GM12891 (cell line): ENCODE measurements at regions not wholly inside any gene's neighbourhood (a gene's known extent, or its start where the extent isn't known, plus 50 kb on each side); places are given as distances from the start of the nearest gene placed in this dataset.

Source experiments
- DNase-seq: peaks from one replicate; pipeline ENCODE4 v3.0.0; 2011; ENCODE audit warnings: low spot score; ENCODE audit not compliant: insufficient read length
- FAIRE-seq: peaks from 2 replicates; lab custom pipeline; 2011; peaks lifted over from hg19 to GRCh38; lab: Jason Lieb, UNC
- PAX5 ChIP-seq: IDR thresholded peaks from 2 replicates; pipeline ENCODE4 v1.6.1; 2011; ENCODE audit warnings: low read length, moderate library complexity, mild to moderate bottlenecking; ENCODE audit not compliant: insufficient read depth, severe bottlenecking
- POLR2A ChIP-seq: IDR thresholded peaks from 2 replicates; pipeline ENCODE4 v1.6.1; 2011; ENCODE audit warnings: low read depth, low read length, control low read depth
- POLR2AphosphoS5 ChIP-seq: IDR thresholded peaks from 2 replicates; pipeline ENCODE4 v1.6.1; 2011; ENCODE audit warnings: low read depth, low read length, control low read depth
- POU2F2 ChIP-seq: IDR thresholded peaks from 2 replicates; pipeline ENCODE4 v1.6.1; 2011; ENCODE audit warnings: low read depth, mild to moderate bottlenecking, control low read depth, low read length, moderate library complexity
- SPI1 ChIP-seq: IDR thresholded peaks from 2 replicates; pipeline ENCODE4 v1.6.1; 2011; ENCODE audit warnings: low read depth, low read length, control low read depth
- TAF1 ChIP-seq: IDR thresholded peaks from 2 replicates; pipeline ENCODE4 v1.6.1; 2011; ENCODE audit warnings: low read depth, low read length, control low read depth

DNA sequence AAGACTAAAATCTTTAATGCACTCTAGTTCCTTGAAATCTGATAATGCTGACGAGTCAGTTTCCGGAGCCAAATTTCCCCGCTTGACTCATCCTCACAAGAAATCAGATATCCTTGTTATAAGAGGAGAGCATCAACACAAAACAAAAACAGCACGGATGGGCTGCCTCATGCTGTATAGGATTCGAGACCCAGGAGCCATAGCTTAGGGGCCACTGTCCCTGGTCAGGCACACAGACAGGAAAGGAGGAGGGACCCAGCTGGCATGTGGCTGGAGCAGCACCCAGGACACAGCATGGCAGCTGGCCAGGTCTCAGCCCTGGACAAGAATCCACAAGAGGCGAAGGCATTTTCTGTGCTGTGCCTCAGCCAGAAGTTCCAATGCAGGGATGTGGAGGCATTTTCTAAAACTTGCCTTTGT, 110.2 kb upstream of the SPATA13 start:
- DNase-seq (no peak), FAIRE-seq (no peak)
- TF ChIP-seq POLR2A = no peak
- no peak for TF ChIP-seq POLR2AphosphoS5
- no peak for TF ChIP-seq TAF1
- TF ChIP-seq POU2F2 = no peak
- no peak for TF ChIP-seq PAX5
- TF ChIP-seq SPI1 = no peak

DNA sequence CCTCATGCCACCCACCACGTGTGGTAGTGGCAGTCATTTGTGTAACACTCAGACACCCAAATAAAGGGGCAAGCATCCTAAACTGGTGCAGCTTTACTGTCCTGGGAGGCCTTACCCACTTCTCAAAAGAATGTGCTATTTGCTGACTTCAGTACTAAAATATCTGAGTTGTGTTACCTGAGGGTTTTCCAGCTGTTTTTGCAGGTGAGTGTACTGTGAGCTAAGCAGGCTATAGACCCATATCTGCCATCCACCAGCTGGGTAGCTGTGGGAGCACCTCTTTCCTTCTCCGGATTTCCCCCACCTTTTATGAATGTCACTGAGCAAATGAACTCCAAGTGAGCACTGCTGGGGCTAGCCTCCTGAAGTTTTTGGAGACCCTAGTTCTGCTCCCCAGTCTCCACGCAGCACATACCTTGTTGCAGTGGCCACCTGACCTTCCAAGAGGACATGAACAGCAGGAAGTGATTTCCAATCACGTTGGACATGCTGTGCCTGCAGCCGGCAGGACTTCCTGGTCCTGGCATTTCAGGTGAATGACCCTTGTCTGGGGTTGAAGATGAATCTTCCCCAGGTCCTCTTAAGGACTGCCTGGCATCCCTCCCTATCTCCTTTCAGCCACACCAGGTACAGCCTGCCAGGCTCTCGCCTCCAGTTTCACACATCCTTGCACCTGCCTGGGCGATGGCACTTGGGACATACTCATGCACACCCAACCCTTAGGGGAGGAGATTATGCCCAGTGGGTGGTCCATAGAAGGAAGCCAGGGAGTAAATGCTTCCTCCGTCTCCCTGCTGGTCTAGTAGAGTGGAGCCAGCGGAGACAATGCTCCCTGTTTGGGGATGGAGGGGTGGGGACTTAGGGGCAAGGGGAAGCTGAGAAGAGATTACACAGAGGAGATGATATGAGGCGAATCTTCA, 109.5 kb upstream of the SPATA13 start:
- DNase-seq (no peak), FAIRE-seq (no peak)
- TF ChIP-seq POLR2AphosphoS5 = no peak
- no peak for TF ChIP-seq POLR2A
- TF ChIP-seq TAF1 = no peak
- TF ChIP-seq PAX5 = no peak
- TF ChIP-seq POU2F2 = no peak
- TF ChIP-seq SPI1 = no peak

DNA sequence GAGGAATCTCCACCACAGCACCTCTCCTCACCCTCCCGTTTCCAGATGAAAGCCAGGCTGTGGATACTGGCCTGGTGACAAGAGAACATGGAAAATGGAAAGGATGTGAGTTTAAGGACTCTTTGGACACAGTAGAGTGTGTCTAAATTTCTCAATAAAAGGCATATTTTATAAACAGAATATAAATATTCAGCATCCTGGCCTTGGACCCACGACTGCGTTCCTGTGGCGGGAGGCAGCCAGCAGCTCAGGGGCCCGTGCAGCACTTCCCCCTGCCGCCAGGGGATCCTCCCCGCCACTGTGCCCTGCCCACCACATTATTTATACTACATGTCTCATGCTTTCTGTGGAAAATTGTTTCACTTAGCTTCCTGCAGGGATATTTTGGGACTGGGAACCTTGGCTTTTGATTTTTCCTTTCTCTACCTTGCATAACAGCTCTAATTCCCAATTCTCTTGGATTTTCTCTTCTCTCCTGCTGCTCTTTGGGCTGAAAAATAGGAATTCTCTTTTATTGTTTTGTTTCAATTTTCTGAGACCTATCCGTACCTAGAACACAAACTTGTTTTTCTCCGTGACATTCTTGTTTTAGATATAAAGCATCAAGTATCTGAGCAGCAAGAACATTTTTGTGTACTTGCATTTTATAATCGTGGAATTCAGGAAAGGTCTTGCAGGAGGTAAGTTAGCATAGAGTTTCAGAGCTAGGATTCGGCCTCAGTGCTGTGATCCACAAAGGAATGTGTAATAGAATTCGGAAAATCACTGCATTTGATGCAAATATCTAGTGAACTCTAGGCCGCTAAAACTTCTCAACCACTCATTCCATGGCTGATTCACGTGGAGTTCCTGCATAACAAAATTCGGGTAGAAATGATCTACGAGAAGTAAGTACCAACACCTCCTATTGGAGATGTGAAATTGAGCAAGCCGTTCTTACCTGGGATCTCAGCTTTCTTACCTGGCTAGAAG, 107.7 kb upstream of the SPATA13 start:
- no peak for DNase-seq
- no peak for FAIRE-seq

DNA sequence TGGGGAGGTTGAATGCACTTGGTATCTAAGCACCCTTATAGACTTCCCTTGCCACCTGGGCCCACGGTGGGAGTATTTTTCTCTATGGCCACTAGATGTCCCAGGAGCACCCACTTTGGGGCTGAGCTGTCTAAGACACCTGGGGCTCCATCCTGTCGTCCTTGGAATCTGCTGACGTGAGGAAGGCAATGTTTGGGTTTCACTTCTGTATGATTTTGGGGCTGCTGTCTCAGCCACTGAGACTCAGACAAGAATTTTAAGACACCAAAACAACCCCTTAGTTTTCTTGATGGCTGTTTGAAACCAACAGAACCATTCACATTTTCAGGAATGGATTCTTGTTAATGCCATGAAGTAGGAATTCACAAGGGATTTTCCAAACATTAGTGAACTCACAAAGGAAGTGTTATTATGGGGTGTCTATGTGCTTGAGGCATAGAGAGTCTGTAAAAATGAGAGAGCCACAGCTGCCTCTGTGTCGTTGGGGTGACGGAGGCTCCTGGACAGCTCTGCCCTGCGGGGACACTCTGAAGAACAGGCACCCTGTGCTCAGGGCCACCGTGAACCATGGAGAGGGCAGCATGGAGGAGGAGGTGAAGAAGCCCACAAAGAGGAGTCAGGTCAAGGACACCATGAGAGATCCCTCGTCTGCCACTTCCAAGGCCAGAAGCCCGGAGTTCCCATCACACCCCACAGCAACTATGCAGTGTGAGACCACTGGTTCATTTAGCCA, 106.8 kb upstream of the SPATA13 start:
- peak; percentile 64 for DNase-seq
- FAIRE-seq = peak; percentile 75
- TF ChIP-seq PAX5 = no peak
- TF ChIP-seq SPI1 = peak; percentile 60; the same call in 1 of the 2 replicates

More for the DNA sequence above, 107.7 kb upstream of the SPATA13 start:
- TF ChIP-seq POU2F2 (no peak), POLR2A (no peak), SPI1 (no peak), POLR2AphosphoS5 (no peak), TAF1 (no peak), PAX5 (no peak)

DNA sequence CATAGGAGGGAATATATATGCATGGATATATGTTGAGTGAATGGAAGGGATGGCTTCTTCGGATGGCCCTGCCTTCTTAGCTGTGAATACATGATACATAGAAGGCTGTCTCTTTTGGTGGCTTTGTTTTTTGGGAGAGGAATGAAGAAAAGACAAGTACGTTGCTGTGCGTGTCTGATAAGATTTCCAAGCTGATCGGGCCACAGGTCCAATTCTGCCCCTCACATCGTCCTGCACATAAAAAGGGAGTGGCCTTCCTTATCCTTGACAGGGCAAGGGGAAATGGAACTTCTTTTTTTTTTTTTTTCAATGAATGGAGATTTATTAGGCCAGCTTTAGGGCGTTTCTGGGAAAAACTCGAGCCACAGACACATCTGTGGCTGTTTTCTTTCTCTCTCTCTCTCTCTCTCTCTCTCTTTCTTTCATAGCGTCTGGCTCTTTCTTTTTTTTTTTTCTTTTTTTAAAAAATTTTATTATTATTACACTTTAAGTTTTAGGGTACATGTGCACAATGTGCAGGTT, 103.8 kb upstream of the SPATA13 start:
- TF ChIP-seq POU2F2 = no peak
- no peak for TF ChIP-seq TAF1
- TF ChIP-seq PAX5 = no peak
- TF ChIP-seq POLR2A = no peak
- no peak for TF ChIP-seq SPI1
- no peak for TF ChIP-seq POLR2AphosphoS5
- FAIRE-seq (no peak), DNase-seq (no peak)

DNA sequence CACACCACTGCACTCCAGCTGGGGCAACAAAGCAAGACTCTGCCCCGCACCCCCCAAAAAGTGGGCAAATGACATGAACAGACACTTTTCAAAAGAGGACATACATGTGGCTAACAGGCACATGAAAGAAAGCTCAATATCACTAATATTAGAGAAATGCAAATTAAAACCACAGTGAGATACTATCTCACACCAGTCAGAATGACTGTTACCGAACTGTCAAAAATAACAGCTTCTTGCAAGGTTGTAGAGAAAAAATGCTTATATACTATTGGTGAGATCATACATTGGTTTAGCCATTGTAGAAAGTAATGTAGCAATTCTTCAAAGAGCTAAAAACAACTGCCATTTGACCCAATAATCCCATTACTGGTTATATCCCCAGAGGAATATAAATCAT, 99.5 kb upstream of the SPATA13 start:
- FAIRE-seq (no peak), DNase-seq (no peak)
- TF ChIP-seq POU2F2 (no peak), SPI1 (no peak), POLR2A (no peak), PAX5 (no peak), POLR2AphosphoS5 (no peak), TAF1 (no peak)

DNA sequence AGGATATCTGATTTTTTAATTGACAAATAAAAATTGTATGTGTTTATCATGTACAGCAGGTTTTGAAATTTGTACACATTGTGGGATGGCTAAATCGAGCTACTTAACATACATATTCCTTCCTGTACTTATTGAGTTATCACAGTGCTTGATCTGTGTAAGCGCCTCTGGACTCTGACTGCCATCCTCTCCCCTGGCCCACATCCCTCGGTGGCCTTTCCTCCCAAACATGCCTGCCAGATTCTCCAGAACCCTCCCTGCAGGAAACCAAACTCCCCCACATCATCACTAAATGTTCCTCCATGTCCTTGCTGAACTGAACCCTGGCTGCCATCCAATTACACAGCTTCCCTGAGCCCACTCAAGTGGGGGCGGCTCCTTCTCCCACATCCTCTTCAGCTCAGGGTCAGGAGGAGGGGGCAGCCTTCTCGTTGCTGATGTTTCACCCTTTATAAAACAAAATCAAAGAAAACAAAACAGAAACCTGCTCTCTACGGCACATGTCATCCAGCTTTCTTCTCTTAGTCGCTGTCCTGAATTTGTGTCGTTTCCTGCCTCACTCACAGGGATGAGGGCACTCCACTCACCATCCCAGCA, 97.1 kb upstream of the SPATA13 start:
- no peak for DNase-seq
- peak; percentile 20 for FAIRE-seq
- TF ChIP-seq POLR2AphosphoS5 = no peak
- TF ChIP-seq PAX5 = no peak
- no peak for TF ChIP-seq TAF1
- no peak for TF ChIP-seq POU2F2
- TF ChIP-seq SPI1 = no peak
- TF ChIP-seq POLR2A = no peak

DNA sequence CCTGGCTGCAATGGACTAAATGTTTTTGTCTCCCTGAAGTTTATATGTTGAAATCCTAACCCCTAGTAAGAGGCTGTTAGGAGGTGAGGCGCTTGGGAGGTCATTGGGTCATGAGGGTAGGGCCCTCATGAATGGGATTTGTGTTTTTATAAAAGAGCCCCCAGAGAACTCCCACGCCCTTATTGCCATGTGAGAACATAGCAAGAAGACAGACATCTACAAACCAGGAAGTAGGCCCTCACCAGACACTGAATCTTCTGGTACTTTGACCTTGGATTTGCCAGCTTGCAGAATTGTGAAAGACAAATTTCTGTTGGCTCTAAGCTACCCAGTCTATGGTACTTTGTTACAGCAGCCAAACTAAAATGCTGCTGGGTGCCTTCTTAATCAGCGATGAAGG, 96.1 kb upstream of the SPATA13 start:
- FAIRE-seq = no peak
- TF ChIP-seq TAF1 = no peak
- TF ChIP-seq POU2F2 = no peak
- TF ChIP-seq POLR2A = no peak
- no peak for DNase-seq

DNA sequence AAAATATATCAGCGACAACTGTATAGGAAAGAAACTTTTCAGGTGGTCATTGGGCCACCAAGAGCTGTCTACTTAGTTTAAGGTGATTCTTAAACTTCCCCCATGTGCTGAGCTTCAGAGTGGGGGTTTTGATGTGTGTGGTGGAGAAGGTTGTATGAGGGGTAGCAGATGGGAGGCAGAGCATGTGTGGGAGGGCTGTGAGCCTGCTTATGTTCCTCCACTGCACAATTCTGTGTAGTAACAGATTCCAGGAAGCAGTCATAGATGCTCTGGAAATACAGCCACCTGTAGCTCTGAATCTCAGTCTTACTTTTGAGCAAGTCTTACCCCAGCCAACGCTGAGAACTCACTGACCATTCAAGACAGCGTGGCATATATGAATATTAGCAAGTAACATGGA, 95.3 kb upstream of the SPATA13 start:
- TF ChIP-seq SPI1 (no peak), POLR2AphosphoS5 (no peak), POLR2A (no peak), PAX5 (no peak)
- FAIRE-seq (no peak), DNase-seq (no peak)
